Astrocyte of the cerebellum (primary cell): ENCODE measurements at regions not wholly inside any gene's neighbourhood (a gene's known extent, or its start where the extent isn't known, plus 50 kb on each side); places are given as distances from the start of the nearest gene placed in this dataset.

Experiments
- DNase-seq: peaks from one replicate; pipeline ENCODE4 v3.0.0-alpha.2; 2011; ENCODE audit warnings: low read depth
- H3K4me3 ChIP-seq: 2 replicates; pipeline ENCODE4 v1.5.1; 2011; ENCODE audit warnings: mild to moderate bottlenecking, low read depth, low read length, moderate library complexity
- in situ Hi-C: cut with HindIII; loops from 2 replicates; pipeline ENCODE4 v1.10.0; 2017; ENCODE audit warnings: low sequenced_read_pairs
- TF ChIP-seq, protein P1 (sequence below): IDR thresholded peaks from 2 replicates; pipeline ENCODE4 v1.5.1; 2012; ENCODE audit warnings: low read length, low read depth, moderate library complexity, mild to moderate bottlenecking; ENCODE audit errors: missing control alignments

DNA sequence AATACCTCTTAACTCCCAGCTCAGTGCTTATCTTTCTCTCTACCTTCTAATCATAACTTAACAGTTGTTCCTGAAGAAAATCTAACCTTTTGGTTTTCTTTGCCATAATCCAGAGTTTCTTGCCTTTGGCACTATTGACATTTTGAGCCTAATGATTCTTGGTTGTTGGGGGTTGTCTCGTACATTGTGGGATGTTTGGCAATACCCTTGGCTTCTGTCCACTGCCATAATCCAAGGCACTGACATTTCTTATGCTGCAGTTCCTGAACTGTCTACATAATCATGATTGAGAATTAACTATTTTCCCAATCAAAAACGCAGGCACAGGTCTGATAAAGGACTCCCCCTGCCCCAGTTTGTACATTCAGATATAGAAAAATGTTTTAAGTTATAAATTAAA is 203.2 kb upstream of the MEX3C start:
- H3K4me3 ChIP-seq: no peak overlapping the region
- TF ChIP-seq, protein P1, sequence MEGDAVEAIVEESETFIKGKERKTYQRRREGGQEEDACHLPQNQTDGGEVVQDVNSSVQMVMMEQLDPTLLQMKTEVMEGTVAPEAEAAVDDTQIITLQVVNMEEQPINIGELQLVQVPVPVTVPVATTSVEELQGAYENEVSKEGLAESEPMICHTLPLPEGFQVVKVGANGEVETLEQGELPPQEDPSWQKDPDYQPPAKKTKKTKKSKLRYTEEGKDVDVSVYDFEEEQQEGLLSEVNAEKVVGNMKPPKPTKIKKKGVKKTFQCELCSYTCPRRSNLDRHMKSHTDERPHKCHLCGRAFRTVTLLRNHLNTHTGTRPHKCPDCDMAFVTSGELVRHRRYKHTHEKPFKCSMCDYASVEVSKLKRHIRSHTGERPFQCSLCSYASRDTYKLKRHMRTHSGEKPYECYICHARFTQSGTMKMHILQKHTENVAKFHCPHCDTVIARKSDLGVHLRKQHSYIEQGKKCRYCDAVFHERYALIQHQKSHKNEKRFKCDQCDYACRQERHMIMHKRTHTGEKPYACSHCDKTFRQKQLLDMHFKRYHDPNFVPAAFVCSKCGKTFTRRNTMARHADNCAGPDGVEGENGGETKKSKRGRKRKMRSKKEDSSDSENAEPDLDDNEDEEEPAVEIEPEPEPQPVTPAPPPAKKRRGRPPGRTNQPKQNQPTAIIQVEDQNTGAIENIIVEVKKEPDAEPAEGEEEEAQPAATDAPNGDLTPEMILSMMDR: no peak
- DNase-seq: no peak
- in situ Hi-C loops: no loop called here

DNA sequence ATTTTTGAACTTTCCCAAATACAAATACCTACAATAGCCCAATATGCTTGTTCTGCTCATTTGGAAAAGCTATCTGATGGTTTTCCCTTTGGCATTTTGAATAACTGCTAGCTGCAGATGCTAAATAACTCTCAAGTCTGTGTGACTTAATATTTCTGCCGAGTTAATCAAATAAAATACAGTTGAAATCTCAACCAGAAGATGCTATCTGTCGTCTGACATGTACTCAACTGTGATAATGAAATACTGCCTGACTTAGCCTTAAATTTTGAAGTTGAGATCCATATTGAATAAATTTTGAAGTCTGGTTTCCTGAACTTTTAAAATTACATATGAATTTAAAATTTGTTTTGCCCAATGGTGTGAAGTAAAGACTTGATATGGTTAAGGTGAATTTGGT is 204.4 kb upstream of the MEX3C start:
- no peak overlapping the region for H3K4me3 ChIP-seq
- TF ChIP-seq, protein P1: no peak
- no peak for DNase-seq
- in situ Hi-C loops: no loop called here

DNA sequence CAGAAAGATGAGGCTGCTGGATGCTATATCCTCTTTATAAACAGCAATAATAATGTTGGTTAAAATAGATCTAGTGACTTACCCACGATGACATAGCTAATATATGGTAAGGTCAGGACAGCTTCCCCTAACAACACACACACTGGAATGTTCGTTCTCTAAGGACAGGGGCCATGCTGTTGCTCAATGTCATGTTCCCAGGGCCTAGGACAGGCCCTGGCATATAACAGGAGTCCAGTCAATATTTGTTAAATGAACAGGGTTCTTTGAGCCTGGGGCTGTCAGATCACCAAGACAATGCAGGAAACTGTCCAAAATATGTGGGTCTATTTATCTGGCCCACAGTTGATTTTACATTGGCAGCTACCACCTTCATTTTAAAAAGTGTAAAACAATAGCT is 207.1 kb upstream of the MEX3C start:
- no peak overlapping the region for H3K4me3 ChIP-seq
- TF ChIP-seq, protein P1: no peak
- no peak for DNase-seq
- in situ Hi-C loops: no loop called here

DNA sequence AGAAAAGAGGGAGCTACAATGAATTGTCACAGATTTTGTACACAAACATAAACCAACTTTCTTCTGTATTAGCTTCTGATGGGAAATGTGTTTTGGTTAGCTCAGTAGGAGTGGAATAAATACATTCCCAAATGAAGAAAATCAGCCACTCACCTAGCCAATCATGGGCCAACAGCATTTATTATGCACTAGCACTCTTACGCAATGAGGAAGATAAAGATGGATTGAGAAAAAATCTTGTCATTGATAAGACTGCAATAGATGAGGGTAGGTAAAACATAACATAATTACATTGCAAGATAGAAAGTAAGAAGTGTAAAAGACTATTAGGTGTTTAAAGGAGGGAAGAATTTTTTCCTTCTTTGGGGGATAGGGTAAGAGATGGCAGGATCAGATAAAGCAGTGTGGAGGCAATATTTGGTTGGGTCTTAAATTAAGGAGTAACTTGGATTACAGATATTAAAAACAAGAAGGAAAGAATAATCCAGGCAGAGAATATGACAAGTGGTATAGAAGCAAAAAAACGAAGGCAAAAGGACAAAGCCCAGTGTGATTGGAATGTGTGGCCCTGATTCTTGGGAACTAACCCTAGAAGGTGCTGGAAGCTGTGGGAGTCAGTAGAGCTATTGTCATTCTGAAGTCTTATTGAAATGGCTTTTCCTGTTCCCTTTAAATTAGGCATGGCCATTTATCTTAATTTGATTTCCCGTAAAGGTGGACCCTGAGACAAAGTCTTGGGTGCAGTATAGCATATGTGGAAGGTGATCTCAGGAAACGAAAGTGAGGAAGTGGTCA is 208.4 kb upstream of the MEX3C start:
- TF ChIP-seq, protein P1: no peak
- in situ Hi-C loops: no loop called here
- H3K4me3 ChIP-seq: no peak overlapping the region
- no peak for DNase-seq

DNA sequence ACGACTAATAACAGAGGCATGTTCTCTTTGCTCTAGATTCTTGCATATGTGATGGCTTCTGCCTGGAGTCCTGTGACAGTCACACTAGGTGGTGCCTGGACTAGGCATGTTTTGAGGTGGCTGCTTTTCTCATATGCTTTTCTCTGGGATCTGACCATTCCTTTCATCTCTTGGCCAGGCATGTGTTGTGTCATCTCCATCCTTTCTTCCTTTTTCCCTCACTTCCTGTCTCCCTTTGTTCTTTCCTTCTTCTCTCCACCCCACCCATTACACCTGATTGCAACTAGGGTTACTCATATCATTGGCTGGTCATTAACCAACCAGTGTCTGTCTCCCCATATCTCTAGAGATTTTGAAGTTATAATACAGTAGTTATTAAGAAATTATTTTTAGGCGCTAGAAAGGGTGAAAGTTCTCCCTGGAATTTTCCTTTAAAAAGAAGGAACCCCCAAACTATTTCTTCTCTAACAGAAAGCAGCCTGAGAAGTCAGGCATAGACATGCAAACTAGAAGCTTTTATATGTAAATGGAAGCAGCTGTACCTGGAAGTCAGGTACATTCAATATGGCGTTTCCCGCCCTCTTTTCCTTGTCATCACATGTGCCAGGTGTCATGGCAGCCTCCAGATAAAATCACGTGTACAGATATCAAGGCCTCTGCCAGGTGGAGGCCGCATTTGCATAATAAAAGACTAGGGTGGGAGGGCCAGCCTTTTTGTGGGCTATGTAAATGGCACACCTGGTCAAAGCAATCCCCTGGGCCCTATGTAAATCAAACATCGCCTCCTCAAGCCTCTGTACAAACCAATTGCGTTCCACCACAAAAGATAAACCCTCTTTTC is 220.4 kb upstream of the MEX3C start:
- no peak for DNase-seq
- no peak overlapping the region for H3K4me3 ChIP-seq
- TF ChIP-seq, protein P1: no peak
- in situ Hi-C loops: no loop called here

DNA sequence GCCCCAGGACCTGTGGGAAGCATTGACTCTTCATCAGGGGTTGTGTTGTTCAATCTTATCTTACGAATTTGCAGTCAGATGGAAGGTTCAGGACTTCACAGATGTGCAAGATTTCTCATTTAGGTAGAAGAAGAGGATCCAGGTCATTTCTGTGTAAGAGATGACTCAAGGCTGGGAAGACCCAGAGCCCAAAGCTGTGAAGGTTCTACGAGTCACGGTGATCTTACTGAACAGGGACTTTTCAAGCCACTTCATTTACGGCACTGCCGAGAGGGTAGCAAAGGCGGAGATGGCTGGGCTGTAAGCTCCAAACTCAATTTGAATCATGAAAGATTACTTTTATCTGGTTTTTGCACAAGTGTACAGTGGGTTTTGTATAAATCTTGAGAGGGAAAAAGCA is 228.0 kb upstream of the MEX3C start:
- TF ChIP-seq, protein P1: no peak
- no peak overlapping the region for H3K4me3 ChIP-seq
- in situ Hi-C loops: no loop called here
- no peak for DNase-seq
